Glomerular visceral epithelial cell (primary cell): ENCODE measurements at regions not wholly inside any gene's neighbourhood (a gene's known extent, or its start where the extent isn't known, plus 50 kb on each side); places are given as distances from the start of the nearest gene placed in this dataset.

ENCODE experiments used
- DNase-seq: peaks from one replicate; pipeline ENCODE4 v3.0.0-alpha.2; 2016; ENCODE audit errors: extremely low spot score

- no peak for DNase-seq
Observed at GRCh38 chr13:50195045-50195444, 179.8 kb downstream of the KCNRG start.

GRCh38 chr13:50196118-50196517 lies 180.9 kb downstream of the KCNRG start:
- DNase-seq = no peak

DNA sequence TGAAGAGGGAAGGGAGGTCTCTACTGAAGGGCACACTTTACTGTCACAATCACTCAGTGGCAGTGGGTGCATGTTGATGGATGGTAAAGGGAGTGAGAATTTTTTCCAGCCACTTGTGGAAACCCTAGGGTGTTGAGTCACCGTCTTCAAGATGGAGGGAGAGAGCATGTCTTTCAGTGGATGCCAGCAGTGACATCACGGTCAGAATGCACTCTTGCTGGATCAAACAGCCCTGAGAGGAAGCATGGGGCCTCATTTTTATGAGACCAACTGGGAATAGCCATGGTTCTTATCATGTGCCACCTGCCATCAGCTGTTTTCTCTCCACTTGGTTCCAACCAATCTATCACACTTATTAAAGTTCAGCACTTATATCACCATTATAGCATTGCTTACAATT lies 182.5 kb downstream of the KCNRG start:
- no peak for DNase-seq

- DNase-seq = no peak
Observed at GRCh38 chr13:50198508-50198907, 183.3 kb downstream of the KCNRG start.

GRCh38 chr13:50200569-50200968 lies 185.3 kb downstream of the KCNRG start:
- no peak for DNase-seq

- peak; percentile 8 for DNase-seq
Observed at GRCh38 chr13:50200988-50201387, 185.7 kb downstream of the KCNRG start.

GRCh38 chr13:50202485-50202884 lies 187.2 kb downstream of the KCNRG start:
- DNase-seq = no peak

DNA sequence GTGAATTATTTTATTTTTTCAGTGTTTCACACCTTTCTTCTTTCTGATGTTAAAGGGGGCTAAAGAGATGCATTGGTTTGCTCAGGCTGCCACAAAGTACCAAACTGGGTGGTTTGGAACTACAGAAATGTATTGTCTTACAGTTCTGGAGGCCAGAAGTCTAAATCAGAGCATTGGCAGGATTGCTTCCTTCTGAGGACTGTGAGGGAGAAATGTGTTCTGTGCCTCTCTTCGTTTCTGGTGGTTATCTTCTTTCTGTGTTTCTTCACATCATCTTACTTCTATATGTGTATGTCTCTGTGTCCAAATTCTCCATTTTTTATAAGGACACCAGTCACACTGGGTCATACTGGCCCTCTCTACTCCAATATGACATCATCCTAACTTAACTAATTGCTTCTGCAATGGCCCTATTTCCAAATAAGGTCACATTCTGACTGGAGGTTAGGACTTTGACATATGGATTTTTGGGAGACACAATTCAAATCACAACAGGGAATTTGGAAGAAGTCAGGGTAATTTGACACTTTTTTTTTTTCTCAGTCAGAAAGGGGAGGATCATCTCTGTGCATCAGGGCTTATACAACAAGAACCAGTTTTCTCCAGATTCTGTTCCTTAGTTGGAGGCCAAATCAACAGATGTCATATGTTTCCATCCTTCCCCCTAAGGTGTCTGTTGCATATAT lies 188.2 kb downstream of the KCNRG start:
- DNase-seq = no peak

GRCh38 chr13:50205581-50205980 lies 190.3 kb downstream of the KCNRG start:
- DNase-seq = no peak

DNA sequence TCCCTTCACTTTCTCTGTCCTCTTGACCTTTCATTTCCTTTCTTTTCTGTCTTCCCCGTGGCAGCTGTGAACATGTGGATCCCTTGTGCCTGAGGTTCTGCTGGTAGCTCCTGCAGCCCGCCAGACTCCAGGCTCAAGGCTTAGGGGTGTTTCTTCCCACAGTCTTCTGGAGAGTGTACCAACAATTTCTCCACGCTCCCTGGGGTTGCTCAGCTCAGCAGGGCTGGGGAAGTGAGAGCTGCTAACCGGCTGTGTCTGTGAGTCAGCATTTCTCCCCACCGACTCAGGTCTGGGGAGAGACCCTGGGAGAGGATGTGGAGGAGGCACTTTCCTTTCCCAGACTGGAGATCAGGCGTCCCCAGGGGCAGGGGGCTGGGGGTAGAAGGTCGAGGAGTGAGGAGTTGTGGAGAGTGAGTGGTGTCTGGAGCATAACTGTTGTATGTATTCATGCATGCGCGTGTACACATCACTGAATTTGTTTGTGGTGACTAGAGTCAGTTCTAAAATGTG lies 193.6 kb downstream of the KCNRG start:
- peak; percentile 71 for DNase-seq

- no peak for DNase-seq
Observed at GRCh38 chr13:50209631-50210030, 194.4 kb downstream of the KCNRG start.

GRCh38 chr13:50213526-50213925 lies 198.3 kb downstream of the KCNRG start:
- DNase-seq = no peak

- DNase-seq = no peak
Observed at GRCh38 chr13:50214514-50214913, 199.3 kb downstream of the KCNRG start.

DNA sequence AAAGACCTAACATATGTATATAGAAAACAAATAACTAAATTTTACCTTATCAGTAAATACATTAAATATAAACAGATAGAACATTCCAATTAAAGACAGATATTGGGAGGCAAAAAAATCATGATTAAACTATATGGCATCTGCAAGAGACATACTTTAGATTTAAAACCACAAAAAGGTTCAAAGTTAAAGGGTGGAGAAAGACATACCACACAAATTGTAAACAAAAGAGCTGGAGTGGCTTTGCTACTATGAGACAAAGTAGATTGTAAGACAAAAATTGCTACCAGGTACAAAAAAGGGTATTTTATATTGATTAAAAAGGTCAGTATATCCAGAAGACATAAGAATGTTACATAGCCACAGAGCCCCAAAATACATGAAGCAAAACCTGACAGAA lies 200.2 kb downstream of the KCNRG start:
- no peak for DNase-seq

DNA sequence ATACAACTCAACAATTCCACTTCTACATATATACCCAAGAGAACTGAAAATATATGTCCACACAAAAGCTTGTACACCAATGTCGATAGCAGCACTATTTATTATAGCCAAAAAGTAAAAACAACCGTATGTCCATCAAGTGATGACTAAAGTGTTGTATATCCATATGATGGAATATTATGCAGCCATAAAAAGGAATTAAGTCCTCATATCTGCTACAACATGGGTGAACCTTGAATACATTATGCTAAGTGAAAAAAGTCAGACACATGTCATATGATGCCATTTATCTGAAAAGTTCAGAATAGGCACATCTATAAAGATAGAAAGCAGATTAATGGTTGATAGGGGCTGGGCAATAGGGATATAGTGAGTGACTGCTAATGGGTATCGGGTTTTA lies 204.5 kb downstream of the KCNRG start:
- no peak for DNase-seq

DNA sequence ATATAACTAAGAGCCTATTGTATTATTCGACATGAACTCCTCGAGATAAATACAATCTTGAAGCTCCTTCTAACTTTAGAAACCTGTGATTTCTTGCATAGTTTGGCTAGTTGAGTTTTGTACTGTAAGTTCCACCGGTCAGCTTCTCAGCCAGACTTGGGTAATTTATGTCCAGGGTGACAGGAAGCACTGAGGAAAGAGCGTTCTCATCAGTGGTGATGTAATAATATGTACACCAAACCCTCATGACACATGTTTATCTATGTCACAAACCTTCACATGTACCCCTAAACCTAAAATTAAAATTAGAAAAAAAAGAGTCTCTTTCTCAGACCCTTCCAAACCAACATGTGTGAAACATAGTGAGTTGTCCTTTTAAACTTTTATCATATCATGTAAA lies 205.7 kb downstream of the KCNRG start:
- DNase-seq = no peak

GRCh38 chr13:50222569-50223332 lies 207.5 kb downstream of the KCNRG start:
- no peak for DNase-seq

GRCh38 chr13:50224534-50224933 lies 209.3 kb downstream of the KCNRG start:
- DNase-seq = no peak

- DNase-seq = no peak
Observed at GRCh38 chr13:50225193-50226155, 210.2 kb downstream of the KCNRG start.

GRCh38 chr13:50226515-50227155 lies 211.4 kb downstream of the KCNRG start:
- no peak for DNase-seq

GRCh38 chr13:50227361-50227760 lies 212.1 kb downstream of the KCNRG start:
- DNase-seq = no peak

GRCh38 chr13:50228527-50228926 lies 213.3 kb downstream of the KCNRG start:
- no peak for DNase-seq
